K562 (cell line): ENCODE measurements at regions not wholly inside any gene's neighbourhood (a gene's known extent, or its start where the extent isn't known, plus 50 kb on each side); places are given as distances from the start of the nearest gene placed in this dataset.

Source experiments
- ATAC-seq: fragments of 200-7000 bp; cut with Tn5 transposase; 3 replicates; pipeline ENCODE4 v1.9.1; 2020; ENCODE audit warnings: moderate library complexity
- BruUV-seq: library from RNA; stranded (reverse); fragments of 400-500 nt; replicated peaks from 2 replicates; lab custom pipeline; 2021; lab: Mats Ljungman, UMichigan
- CTCF ChIA-PET: fragments of 300-600 bp; formaldehyde crosslinking; extraction: SDS; loops from one replicate; lab custom pipeline; 2021; ENCODE audit warnings: low intra/inter-chr PET ratio; lab: Yijun Ruan, JAX
- POLR2A ChIA-PET: fragments of 300-600, 350-650 bp; sonication (Branson Sonifier 250); formaldehyde crosslinking; extraction: SDS; loops from one replicate; lab custom pipeline; 2021; ENCODE audit warnings: antibody characterized with exemption, inconsistent platforms; lab: Yijun Ruan, JAX
- DNase-seq, 4 experiments: peaks; one replicate each; pipeline versions ENCODE4 v3.0.0 to v3.0.0-alpha.2; 2011 to 2018; ENCODE audit warnings: low spot score in 3 of 4, mixed read lengths in 3 of 4; ENCODE audit errors: extremely low read depth in 1 of 4
- FAIRE-seq: peaks from 2 replicates; lab custom pipeline; 2011; peaks lifted over from hg19 to GRCh38; lab: Jason Lieb, UNC
- H2AFZ ChIP-seq: 2 replicates; pipeline ENCODE4 v1.6.0; 2011; ENCODE audit warnings: low read depth, low read length, control low read depth, inconsistent platforms
- H3K27ac ChIP-seq: fragments of 200-600 bp; 3 replicates; pipeline ENCODE4 v1.8.0; 2011; ENCODE audit warnings: low read depth, mild to moderate bottlenecking, control low read depth, inconsistent platforms, low read length, moderate library complexity, mixed read lengths; ENCODE audit errors: extremely low read depth
- H3K27me3 ChIP-seq, 2 experiments: fragments of 300-600 bp in 1 of 2; 2 replicates in 1 of 2; 3 replicates in 1 of 2; pipeline versions ENCODE4 v1.6.0 to v1.8.0; 2011; ENCODE audit warnings: inconsistent platforms in 2 of 2, low read length in 2 of 2, mild to moderate bottlenecking in 1 of 2, mixed read lengths in 1 of 2, moderate library complexity in 1 of 2; ENCODE audit not compliant: control insufficient read depth in 2 of 2, insufficient read depth in 2 of 2
- H3K36me3 ChIP-seq: fragments of 300-600 bp; 3 replicates; pipeline ENCODE4 v1.8.0; 2011; ENCODE audit warnings: mild to moderate bottlenecking, low read length, inconsistent platforms; ENCODE audit not compliant: control insufficient read depth, insufficient read depth
- H3K4me1 ChIP-seq, 2 experiments: fragments of 200-600 bp in 1 of 2; replicated peaks in 1 of 2; 2 replicates in 1 of 2; 3 replicates in 1 of 2; pipeline versions ENCODE4 v1.5.1 to v1.8.0; 2011; ENCODE audit warnings: inconsistent platforms in 2 of 2, low read length in 2 of 2, mild to moderate bottlenecking in 1 of 2, mixed read lengths in 1 of 2, moderate library complexity in 1 of 2; ENCODE audit not compliant: control insufficient read depth in 2 of 2, insufficient read depth in 2 of 2
- H3K4me2 ChIP-seq: 2 replicates; pipeline ENCODE4 v1.6.1; 2011; ENCODE audit warnings: low read length, control low read depth, inconsistent platforms, mixed read lengths; ENCODE audit not compliant: insufficient read depth
- H3K4me3 ChIP-seq: fragments of 200-600 bp; sonication (generic), shearing (Covaris generic); 2 replicates; pipeline ENCODE4 v1.5.1; 2016; ENCODE audit warnings: control low read depth, inconsistent platforms
- H3K79me2 ChIP-seq: fragments of 200-600 bp; 3 replicates; pipeline ENCODE4 v1.8.0; 2011; ENCODE audit warnings: low read length, inconsistent platforms; ENCODE audit not compliant: control insufficient read depth, insufficient read depth
- H3K9ac ChIP-seq, 2 experiments: 2 replicates each; pipeline versions ENCODE4 v1.6.0 to v1.6.1; 2011; ENCODE audit warnings: low read depth in 2 of 2, low read length in 2 of 2, control low read depth in 1 of 2, inconsistent platforms in 1 of 2, mild to moderate bottlenecking in 1 of 2, mixed read lengths in 1 of 2; ENCODE audit not compliant: insufficient read depth in 1 of 2
- H3K9me1 ChIP-seq: one replicate; pipeline ENCODE4 v1.6.0; 2011; ENCODE audit warnings: inconsistent platforms, mild to moderate bottlenecking, low read length, moderate library complexity; ENCODE audit not compliant: control insufficient read depth, insufficient read depth
- H3K9me3 ChIP-seq: replicated peaks from 2 replicates; pipeline ENCODE4 v1.5.1; 2011; ENCODE audit warnings: low read depth, low read length, inconsistent platforms; ENCODE audit not compliant: control insufficient read depth, insufficient read depth
- H4K20me1 ChIP-seq: replicated peaks from 2 replicates; pipeline ENCODE4 v1.6.1; 2011; ENCODE audit warnings: low read length, inconsistent platforms, mixed read lengths; ENCODE audit not compliant: control insufficient read depth, insufficient read depth
- BRCA1 ChIP-seq, 2 experiments: fragments of 450-650 bp in 1 of 2; sonication (generic) in 1 of 2; formaldehyde crosslinking in 1 of 2; IDR thresholded peaks; 2 replicates each; pipeline versions ENCODE4 v1.5.0 to v1.6.1; 2017 to 2020; ENCODE audit warnings: mild to moderate bottlenecking in 1 of 2, missing genetic modification reagents in 1 of 2
- CSDE1 ChIP-seq, 2 experiments: fragments of 450-650 bp; IDR thresholded peaks; 2 replicates each; pipeline ENCODE4 v1.6.1; 2016; ENCODE audit warnings: mild to moderate bottlenecking in 1 of 2
- EGR1 ChIP-seq: fragments of 450-650 bp; conservative IDR thresholded peaks from 2 replicates; pipeline ENCODE4 v1.6.1; 2017; ENCODE audit warnings: mild to moderate bottlenecking
- ESRRA ChIP-seq: fragments of 450-650 bp; IDR thresholded peaks from 2 replicates; pipeline ENCODE4 v1.6.1; 2014; ENCODE audit warnings: low read depth, mild to moderate bottlenecking, moderate library complexity, borderline replicate concordance
- IRF1 ChIP-seq: sonication (generic); formaldehyde crosslinking; IDR thresholded peaks from 2 replicates; pipeline ENCODE4 v1.8.0; 2022; ENCODE audit warnings: missing genetic modification reagents, mild to moderate bottlenecking, borderline replicate concordance
- LARP7 ChIP-seq: fragments of 450-650 bp; IDR thresholded peaks from 2 replicates; pipeline ENCODE4 v1.6.1; 2016
- PHF20 ChIP-seq: fragments of 450-650 bp; IDR thresholded peaks from 2 replicates; pipeline ENCODE4 v1.6.1; 2018; ENCODE audit not compliant: partially characterized antibody
- SMARCE1 ChIP-seq: fragments of 450-650 bp; IDR thresholded peaks from 2 replicates; pipeline ENCODE4 v1.7.1; 2016; ENCODE audit warnings: mild to moderate bottlenecking
- SPI1 ChIP-seq: IDR thresholded peaks from 2 replicates; pipeline ENCODE4 v1.6.1; 2011; ENCODE audit warnings: low read depth, low read length, control low read depth, borderline replicate concordance
- ZFX ChIP-seq: sonication (generic); formaldehyde crosslinking; IDR thresholded peaks from 2 replicates; pipeline ENCODE4 v1.8.0; 2022; ENCODE audit warnings: mild to moderate bottlenecking, missing genetic modification reagents, moderate library complexity
- ZNF263 ChIP-seq: sonication (generic); formaldehyde crosslinking; IDR thresholded peaks from 2 replicates; pipeline ENCODE4 v1.8.0; 2022; ENCODE audit warnings: mild to moderate bottlenecking, missing genetic modification reagents, borderline replicate concordance
- WGBS: fragments of 100-300 bp; shearing (Covaris generic); methylation state at CpG from one replicate; pipeline ENCODE4 v1.1.6; 2016; ENCODE audit warnings: low coverage, mixed read lengths; ENCODE audit not compliant: insufficient coverage; ENCODE audit errors: missing lambda C conversion rate; 5-methylcytosine and 5-hydroxymethylcytosine counted together
- in situ Hi-C: fragments of 300-500 bp; cut with MboI; formaldehyde crosslinking; loops from 4 replicates; pipeline ENCODE4 v1.15.0; 2018; ENCODE audit warnings: inconsistent platforms, mixed read lengths
- intact Hi-C: fragments of 100-400 bp; cut with micrococcal nuclease; formaldehyde crosslinking; loops from 2 replicates; pipeline ENCODE4 v1.14.2; 2022
- TF ChIP-seq, protein P1 (sequence below): fragments of 250-450 bp; sonication (Bioruptor Pico); IDR thresholded peaks from 2 replicates; pipeline ENCODE4 v1.8.0; 2022; ENCODE audit warnings: moderate library complexity, mild to moderate bottlenecking, inconsistent platforms
- TF ChIP-seq, protein P2 (sequence below): fragments of 450-650 bp; IDR thresholded peaks from 2 replicates; pipeline ENCODE4 v1.6.1; 2016
- TF ChIP-seq, protein P3 (sequence below): fragments of 450-650 bp; IDR thresholded peaks from 2 replicates; pipeline ENCODE4 v1.6.1; 2016; ENCODE audit warnings: low read depth, mild to moderate bottlenecking, moderate library complexity

DNA sequence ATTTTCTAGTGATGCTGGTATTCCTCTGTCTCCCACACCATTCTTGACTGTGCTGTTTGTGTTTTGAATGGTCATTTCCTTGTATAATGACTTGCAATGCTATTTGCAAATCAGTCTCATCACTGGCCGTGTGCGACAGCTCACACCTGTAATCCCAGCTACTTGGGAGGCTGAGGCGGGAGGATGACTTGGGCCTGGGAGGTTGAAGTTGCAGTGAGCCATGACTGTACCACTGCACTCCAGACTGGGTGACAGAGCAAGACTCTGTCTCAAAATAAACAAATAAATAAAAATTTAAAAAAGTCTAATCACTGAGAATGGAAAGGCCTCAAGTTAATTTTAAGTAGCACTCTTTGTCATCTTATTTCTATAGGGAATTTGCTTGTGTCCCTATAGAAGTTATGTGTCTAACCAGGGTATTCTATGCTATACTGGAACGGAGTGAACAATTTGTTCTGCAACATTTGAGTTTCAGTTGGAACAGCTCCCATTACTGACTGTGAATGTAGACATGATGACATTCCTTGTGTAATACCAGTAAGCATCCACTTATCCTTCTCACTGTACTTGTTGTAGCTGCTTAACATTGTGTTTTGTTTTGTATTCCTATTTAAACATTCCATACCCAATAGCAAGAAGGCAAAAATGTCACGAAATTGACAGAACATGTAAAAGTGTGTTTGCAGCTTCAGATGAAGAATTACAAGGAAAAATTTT, 126.3 kb downstream of the MGST1 start:
- H3K4me1 ChIP-seq = no peaks in the 10 kb centered on the region
- no peak overlapping the region for H3K4me3 ChIP-seq
- in situ Hi-C loops (no loop called here), intact Hi-C loops (no loop called here)
- H3K27ac ChIP-seq = no peak overlapping the region
- DNase-seq (no peak), FAIRE-seq (no peak), ATAC-seq (no peak)
- H4K20me1 ChIP-seq = no peaks in the 10 kb centered on the region
- H3K9ac ChIP-seq = no peak overlapping the region
- POLR2A ChIA-PET = no interaction called here
- no peak overlapping the region for H3K4me2 ChIP-seq
- WGBS = 2% methylated on average over 5 of the region's 5 CpGs
- TF ChIP-seq LARP7 (no peak), SMARCE1 (no peak), ZFX (no peak), CSDE1 (IDR thresholded peaks at IDR 0.05) (no peak), ZNF263 (CRISPR knock-in tag) (no peak), PHF20 (no peak), BRCA1 (IDR thresholded peaks at IDR 0.05) (no peak), BRCA1 (CRISPR knock-in tag; IDR thresholded peaks at IDR 0.05) (no peak), SPI1 (no peak), IRF1 (no peak), ESRRA (no peak), EGR1 (no peak)
- TF ChIP-seq, protein P1, sequence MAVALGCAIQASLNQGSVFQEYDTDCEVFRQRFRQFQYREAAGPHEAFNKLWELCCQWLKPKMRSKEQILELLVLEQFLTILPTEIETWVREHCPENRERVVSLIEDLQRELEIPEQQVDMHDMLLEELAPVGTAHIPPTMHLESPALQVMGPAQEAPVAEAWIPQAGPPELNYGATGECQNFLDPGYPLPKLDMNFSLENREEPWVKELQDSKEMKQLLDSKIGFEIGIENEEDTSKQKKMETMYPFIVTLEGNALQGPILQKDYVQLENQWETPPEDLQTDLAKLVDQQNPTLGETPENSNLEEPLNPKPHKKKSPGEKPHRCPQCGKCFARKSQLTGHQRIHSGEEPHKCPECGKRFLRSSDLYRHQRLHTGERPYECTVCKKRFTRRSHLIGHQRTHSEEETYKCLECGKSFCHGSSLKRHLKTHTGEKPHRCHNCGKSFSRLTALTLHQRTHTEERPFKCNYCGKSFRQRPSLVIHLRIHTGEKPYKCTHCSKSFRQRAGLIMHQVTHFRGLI (CRISPR knock-in tag) = no peak
- TF ChIP-seq, protein P2, sequence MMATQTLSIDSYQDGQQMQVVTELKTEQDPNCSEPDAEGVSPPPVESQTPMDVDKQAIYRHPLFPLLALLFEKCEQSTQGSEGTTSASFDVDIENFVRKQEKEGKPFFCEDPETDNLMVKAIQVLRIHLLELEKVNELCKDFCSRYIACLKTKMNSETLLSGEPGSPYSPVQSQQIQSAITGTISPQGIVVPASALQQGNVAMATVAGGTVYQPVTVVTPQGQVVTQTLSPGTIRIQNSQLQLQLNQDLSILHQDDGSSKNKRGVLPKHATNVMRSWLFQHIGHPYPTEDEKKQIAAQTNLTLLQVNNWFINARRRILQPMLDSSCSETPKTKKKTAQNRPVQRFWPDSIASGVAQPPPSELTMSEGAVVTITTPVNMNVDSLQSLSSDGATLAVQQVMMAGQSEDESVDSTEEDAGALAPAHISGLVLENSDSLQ = no peak
- TF ChIP-seq, protein P3, sequence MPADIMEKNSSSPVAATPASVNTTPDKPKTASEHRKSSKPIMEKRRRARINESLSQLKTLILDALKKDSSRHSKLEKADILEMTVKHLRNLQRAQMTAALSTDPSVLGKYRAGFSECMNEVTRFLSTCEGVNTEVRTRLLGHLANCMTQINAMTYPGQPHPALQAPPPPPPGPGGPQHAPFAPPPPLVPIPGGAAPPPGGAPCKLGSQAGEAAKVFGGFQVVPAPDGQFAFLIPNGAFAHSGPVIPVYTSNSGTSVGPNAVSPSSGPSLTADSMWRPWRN = no peak
- no peaks in the 10 kb centered on the region for H3K36me3 ChIP-seq
- no peaks in the 10 kb centered on the region for H3K27me3 ChIP-seq
- no peaks in the 10 kb centered on the region for H3K79me2 ChIP-seq
- no peaks in the 10 kb centered on the region for H3K9me1 ChIP-seq
- no peak overlapping the region for H2AFZ ChIP-seq
- CTCF ChIA-PET = no interaction called here
- H3K9me3 ChIP-seq = no peaks in the 10 kb centered on the region
- no TSS peak for BruUV-seq
